D721Med (cell line): ENCODE measurements at regions not wholly inside any gene's neighbourhood (a gene's known extent, or its start where the extent isn't known, plus 50 kb on each side); places are given as distances from the start of the nearest gene placed in this dataset.

Experiments used
- DNase-seq: peaks from one replicate; pipeline ENCODE4 v3.0.0; 2011; ENCODE audit warnings: low spot score; ENCODE audit not compliant: insufficient read length
- FAIRE-seq: peaks from 2 replicates; lab custom pipeline; 2011; peaks lifted over from hg19 to GRCh38; lab: Jason Lieb, UNC
- CTCF ChIP-seq: IDR thresholded peaks from 2 replicates; pipeline ENCODE4 v1.5.1; 2012; ENCODE audit warnings: mild to moderate bottlenecking, control low read depth; ENCODE audit not compliant: insufficient read depth; ENCODE audit errors: missing control alignments

GRCh38 chr3:159839561-159840379, 148.9 kb upstream of the IL12A start, which contains the start of gene SCHIP1:
TSS of gene SCHIP1 (plus strand) at chr3:159839861.
- DNase-seq (peak; percentile 18), FAIRE-seq (no peak)
- no peak for TF ChIP-seq CTCF

- TF ChIP-seq CTCF: no peak
- no peak for FAIRE-seq
- no peak for DNase-seq
Observed at GRCh38 chr3:159840703-159841299, 147.8 kb upstream of the IL12A start.

GRCh38 chr3:159841766-159842165, 146.9 kb upstream of the IL12A start:
- DNase-seq: no peak
- no peak for TF ChIP-seq CTCF
- no peak for FAIRE-seq

GRCh38 chr3:159843840-159844730, 144.6 kb upstream of the IL12A start:
- no peak for DNase-seq
- FAIRE-seq: no peak
- TF ChIP-seq CTCF: no peak

GRCh38 chr3:159844801-159845261, 143.8 kb upstream of the IL12A start:
- no peak for TF ChIP-seq CTCF
- FAIRE-seq: no peak
- DNase-seq: no peak

- FAIRE-seq: no peak
- no peak for TF ChIP-seq CTCF
- no peak for DNase-seq
Observed at GRCh38 chr3:159845737-159846136, 142.9 kb upstream of the IL12A start.
